ENCODE measurements at regions not wholly inside any gene's neighbourhood (a gene's known extent, or its start where the extent isn't known, plus 50 kb on each side); places are given as distances from the start of the nearest gene placed in this dataset.

DNA sequence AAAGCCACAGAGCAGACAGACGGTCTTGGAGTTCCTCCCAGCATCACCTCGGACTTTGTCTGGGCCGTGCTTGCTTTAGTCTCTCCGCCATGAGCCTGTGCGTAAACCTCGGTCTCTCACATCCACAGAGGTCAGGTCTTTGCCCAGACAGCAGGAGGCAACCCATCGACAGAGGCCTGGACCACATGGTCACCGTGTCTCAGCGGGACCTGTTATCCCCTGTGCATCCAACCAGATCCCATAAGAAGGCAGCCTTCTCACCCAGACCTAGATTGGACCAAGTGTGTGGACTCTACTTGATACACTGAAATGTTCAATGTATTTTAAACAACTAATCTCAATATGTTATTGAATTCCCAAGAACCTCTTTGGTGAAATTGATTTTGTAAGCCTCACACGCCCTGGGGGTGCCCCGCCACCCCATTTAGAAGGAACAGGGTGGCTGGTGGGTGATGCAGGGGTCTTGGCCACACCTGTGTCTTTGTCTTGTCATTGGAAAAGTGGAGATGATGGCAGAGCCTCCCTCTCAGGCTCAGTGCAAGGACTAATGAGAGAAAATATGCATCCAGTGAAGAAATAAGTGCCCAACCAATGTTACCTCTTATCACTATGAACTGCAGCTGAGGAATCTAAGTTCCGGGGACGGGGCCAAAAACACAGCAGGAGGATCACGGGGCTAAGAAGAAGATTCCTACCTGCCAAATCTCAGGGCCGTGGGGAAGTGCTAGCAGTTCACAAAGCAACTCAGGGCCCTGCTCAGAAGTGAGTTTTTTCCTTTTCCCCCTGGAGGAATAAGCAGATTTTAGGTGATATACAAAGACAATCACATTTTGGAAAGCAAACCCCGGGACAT is 101.6 kb upstream of the BACE2 start:
- Histone ChIP-seq H3K4me3 (ENCODE audit: low read depth, low read length) (no peak overlapping the region), H3K9ac (ENCODE audit: low read depth, low read length) (no peak overlapping the region), H3K4me1 (ENCODE audit: control insufficient read depth, insufficient read depth, low read length) (peaks cover 17% of the 10 kb centered on the region), H3K27me3 (ENCODE audit: control insufficient read depth, insufficient read depth, low read length) (peaks cover 7% of the 10 kb centered on the region; the same call in 1 of the 2 replicates), H3K27ac (ENCODE audit: low read depth, low read length) (no peak overlapping the region), H3K9me3 (ENCODE audit: control insufficient read depth, insufficient read depth, low read length) (no peaks in the 10 kb centered on the region), H3K36me3 (ENCODE audit: control insufficient read depth, insufficient read depth, low read length) (no peaks in the 10 kb centered on the region)

GRCh38 chr21:41067709-41068108 is 100.3 kb upstream of the BACE2 start:
- peaks cover 7% of the 10 kb centered on the region; the same call in 1 of the 2 replicates for H3K27me3 ChIP-seq (ENCODE audit: control insufficient read depth, insufficient read depth, low read length)
- no peak overlapping the region for H3K27ac ChIP-seq (ENCODE audit: low read depth, low read length)
- H3K4me1 ChIP-seq (ENCODE audit: control insufficient read depth, insufficient read depth, low read length) = peaks cover 17% of the 10 kb centered on the region
- no peak overlapping the region for H3K4me3 ChIP-seq (ENCODE audit: low read depth, low read length)
- H3K9ac ChIP-seq (ENCODE audit: low read depth, low read length) = no peak overlapping the region
- no peaks in the 10 kb centered on the region for H3K36me3 ChIP-seq (ENCODE audit: control insufficient read depth, insufficient read depth, low read length)
- H3K9me3 ChIP-seq (ENCODE audit: control insufficient read depth, insufficient read depth, low read length) = no peaks in the 10 kb centered on the region

DNA sequence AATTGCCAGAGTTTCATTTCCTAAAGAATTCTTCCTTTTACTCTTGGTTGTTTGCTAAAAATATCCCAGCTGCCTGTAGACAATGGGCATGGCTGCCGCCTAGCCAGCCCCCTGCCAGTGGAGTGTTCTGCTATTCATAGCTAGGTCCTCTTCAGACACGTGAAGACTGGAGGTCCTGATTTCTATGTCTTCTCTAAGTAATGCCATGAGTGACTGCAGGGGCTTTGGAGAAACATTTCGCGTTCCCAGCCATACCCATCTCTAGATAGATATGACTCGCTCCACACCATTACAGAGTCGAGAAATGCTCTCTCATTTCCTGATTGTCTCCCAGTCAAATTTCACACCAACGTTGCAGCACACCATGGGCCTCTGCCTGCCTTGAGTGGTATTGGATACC is 99.5 kb upstream of the BACE2 start:
- H3K4me3 ChIP-seq (ENCODE audit: low read depth, low read length) = peak overlapping the region; percentile 21
- H3K27ac ChIP-seq (ENCODE audit: low read depth, low read length) = no peak overlapping the region
- no peak overlapping the region for H3K9ac ChIP-seq (ENCODE audit: low read depth, low read length)
- peaks cover 7% of the 10 kb centered on the region; the same call in 1 of the 2 replicates for H3K27me3 ChIP-seq (ENCODE audit: control insufficient read depth, insufficient read depth, low read length)
- peaks cover 17% of the 10 kb centered on the region for H3K4me1 ChIP-seq (ENCODE audit: control insufficient read depth, insufficient read depth, low read length)
- no peaks in the 10 kb centered on the region for H3K9me3 ChIP-seq (ENCODE audit: control insufficient read depth, insufficient read depth, low read length)
- H3K36me3 ChIP-seq (ENCODE audit: control insufficient read depth, insufficient read depth, low read length) = no peaks in the 10 kb centered on the region

GRCh38 chr21:41068967-41069642 is 98.9 kb upstream of the BACE2 start:
- Histone ChIP-seq H3K9ac (ENCODE audit: low read depth, low read length) (no peak overlapping the region), H3K27me3 (ENCODE audit: control insufficient read depth, insufficient read depth, low read length) (peaks cover 7% of the 10 kb centered on the region; the same call in 1 of the 2 replicates), H3K4me3 (ENCODE audit: low read depth, low read length) (peak overlapping the region; percentile 21), H3K9me3 (ENCODE audit: control insufficient read depth, insufficient read depth, low read length) (no peaks in the 10 kb centered on the region), H3K4me1 (ENCODE audit: control insufficient read depth, insufficient read depth, low read length) (peaks cover 11% of the 10 kb centered on the region), H3K27ac (ENCODE audit: low read depth, low read length) (no peak overlapping the region), H3K36me3 (ENCODE audit: control insufficient read depth, insufficient read depth, low read length) (no peaks in the 10 kb centered on the region)

DNA sequence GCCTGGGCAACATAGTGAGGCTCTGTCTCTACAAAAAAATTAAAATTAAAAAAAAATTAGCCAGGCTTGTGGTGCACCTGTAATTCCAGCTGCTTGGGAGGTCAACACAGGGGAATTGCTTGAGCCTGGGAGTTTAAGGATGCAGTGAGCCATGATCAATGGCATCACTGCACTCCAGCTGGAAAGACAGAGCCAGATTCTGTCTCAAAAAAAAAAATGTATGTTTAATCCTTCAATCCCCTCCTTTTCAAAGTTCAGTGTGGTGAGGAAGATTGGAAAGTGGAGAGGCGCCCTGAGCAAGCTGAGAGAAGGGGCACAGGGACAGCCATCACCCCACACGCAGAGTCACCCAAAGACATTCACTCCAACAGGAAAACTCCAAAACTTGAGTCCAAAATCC is 97.7 kb upstream of the BACE2 start:
- no peak overlapping the region for H3K4me3 ChIP-seq (ENCODE audit: low read depth, low read length)
- no peaks in the 10 kb centered on the region for H3K9me3 ChIP-seq (ENCODE audit: control insufficient read depth, insufficient read depth, low read length)
- H3K4me1 ChIP-seq (ENCODE audit: control insufficient read depth, insufficient read depth, low read length) = peaks cover 6% of the 10 kb centered on the region; the same call in 1 of the 2 replicates
- no peak overlapping the region for H3K9ac ChIP-seq (ENCODE audit: low read depth, low read length)
- no peaks in the 10 kb centered on the region for H3K36me3 ChIP-seq (ENCODE audit: control insufficient read depth, insufficient read depth, low read length)
- no peak overlapping the region for H3K27ac ChIP-seq (ENCODE audit: low read depth, low read length)
- H3K27me3 ChIP-seq (ENCODE audit: control insufficient read depth, insufficient read depth, low read length) = peaks cover 7% of the 10 kb centered on the region; the same call in 1 of the 2 replicates

- Histone ChIP-seq H3K36me3 (ENCODE audit: control insufficient read depth, insufficient read depth, low read length) (no peaks in the 10 kb centered on the region), H3K27ac (ENCODE audit: low read depth, low read length) (no peak overlapping the region), H3K9ac (ENCODE audit: low read depth, low read length) (no peak overlapping the region), H3K4me1 (ENCODE audit: control insufficient read depth, insufficient read depth, low read length) (peaks cover 6% of the 10 kb centered on the region; the same call in 1 of the 2 replicates), H3K27me3 (ENCODE audit: control insufficient read depth, insufficient read depth, low read length) (peaks cover 7% of the 10 kb centered on the region; the same call in 1 of the 2 replicates), H3K4me3 (ENCODE audit: low read depth, low read length) (no peak overlapping the region), H3K9me3 (ENCODE audit: control insufficient read depth, insufficient read depth, low read length) (no peaks in the 10 kb centered on the region)
Observed at GRCh38 chr21:41071258-41072171, 96.4 kb upstream of the BACE2 start.

DNA sequence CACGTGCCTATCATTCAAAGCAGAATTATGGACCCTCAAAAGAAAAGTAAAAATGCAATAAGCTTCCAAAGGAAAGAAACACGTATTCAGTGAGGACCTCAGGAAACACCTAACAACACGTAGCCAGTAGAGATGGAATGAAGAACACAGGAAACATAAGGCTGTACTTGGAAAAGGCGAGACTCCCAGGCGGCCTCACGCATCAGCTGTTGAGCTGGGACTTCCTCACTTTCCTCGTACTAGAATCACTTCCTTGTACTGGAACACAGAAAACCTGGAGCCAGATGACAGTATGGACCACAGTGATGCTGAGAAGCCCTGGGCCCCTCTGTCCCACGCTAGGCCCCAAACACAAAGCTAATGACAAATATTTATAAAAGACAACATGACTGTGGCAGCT is 94.4 kb upstream of the BACE2 start:
- no peak overlapping the region for H3K4me3 ChIP-seq (ENCODE audit: low read depth, low read length)
- peaks cover 3% of the 10 kb centered on the region; the same call in 1 of the 2 replicates for H3K27me3 ChIP-seq (ENCODE audit: control insufficient read depth, insufficient read depth, low read length)
- peaks cover 3% of the 10 kb centered on the region; the same call in 1 of the 2 replicates for H3K4me1 ChIP-seq (ENCODE audit: control insufficient read depth, insufficient read depth, low read length)
- H3K9me3 ChIP-seq (ENCODE audit: control insufficient read depth, insufficient read depth, low read length) = no peaks in the 10 kb centered on the region
- H3K36me3 ChIP-seq (ENCODE audit: control insufficient read depth, insufficient read depth, low read length) = no peaks in the 10 kb centered on the region
- no peak overlapping the region for H3K27ac ChIP-seq (ENCODE audit: low read depth, low read length)
- H3K9ac ChIP-seq (ENCODE audit: low read depth, low read length) = no peak overlapping the region

DNA sequence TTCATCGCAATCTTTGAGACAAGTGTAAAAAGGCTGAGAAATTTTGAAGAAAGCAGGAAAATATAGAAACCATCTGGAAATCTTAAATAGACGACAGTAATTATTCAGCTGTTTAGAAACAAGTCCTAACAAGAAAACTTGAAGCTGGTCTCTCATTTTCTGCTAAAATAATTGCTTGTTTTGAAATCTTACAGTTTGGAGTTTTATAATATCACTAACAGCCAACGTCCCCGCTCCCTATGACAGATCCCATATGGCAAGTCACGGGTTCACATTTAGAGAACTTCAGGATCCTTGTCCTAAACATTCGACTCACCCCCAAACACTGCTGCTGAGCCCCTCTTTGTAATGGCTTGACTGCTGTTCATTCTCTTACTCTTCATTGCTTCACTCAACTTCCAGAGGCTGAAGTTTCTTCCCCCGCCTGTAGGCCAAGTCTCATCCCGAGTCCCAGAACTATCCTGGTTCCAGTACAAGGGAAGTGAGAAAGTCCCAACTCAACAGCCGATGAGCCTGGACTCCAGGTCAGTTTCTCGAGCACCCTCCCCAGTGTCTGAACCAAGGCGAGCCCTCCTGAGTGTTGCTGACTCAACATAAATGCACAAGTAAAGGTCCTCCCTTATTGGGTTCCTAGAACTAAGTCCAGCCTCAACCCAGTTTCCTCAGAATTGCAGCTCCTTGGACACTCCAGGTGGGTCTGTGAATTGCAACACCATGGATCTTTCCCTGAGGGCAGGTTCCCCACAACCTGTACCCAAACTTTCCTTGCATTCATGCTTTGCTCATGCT is 93.4 kb upstream of the BACE2 start:
- Histone ChIP-seq H3K36me3 (ENCODE audit: control insufficient read depth, insufficient read depth, low read length) (no peaks in the 10 kb centered on the region), H3K9me3 (ENCODE audit: control insufficient read depth, insufficient read depth, low read length) (no peaks in the 10 kb centered on the region), H3K27me3 (ENCODE audit: control insufficient read depth, insufficient read depth, low read length) (no peaks in the 10 kb centered on the region), H3K27ac (ENCODE audit: low read depth, low read length) (no peak overlapping the region), H3K9ac (ENCODE audit: low read depth, low read length) (no peak overlapping the region), H3K4me3 (ENCODE audit: low read depth, low read length) (no peak overlapping the region), H3K4me1 (ENCODE audit: control insufficient read depth, insufficient read depth, low read length) (no peaks in the 10 kb centered on the region)

DNA sequence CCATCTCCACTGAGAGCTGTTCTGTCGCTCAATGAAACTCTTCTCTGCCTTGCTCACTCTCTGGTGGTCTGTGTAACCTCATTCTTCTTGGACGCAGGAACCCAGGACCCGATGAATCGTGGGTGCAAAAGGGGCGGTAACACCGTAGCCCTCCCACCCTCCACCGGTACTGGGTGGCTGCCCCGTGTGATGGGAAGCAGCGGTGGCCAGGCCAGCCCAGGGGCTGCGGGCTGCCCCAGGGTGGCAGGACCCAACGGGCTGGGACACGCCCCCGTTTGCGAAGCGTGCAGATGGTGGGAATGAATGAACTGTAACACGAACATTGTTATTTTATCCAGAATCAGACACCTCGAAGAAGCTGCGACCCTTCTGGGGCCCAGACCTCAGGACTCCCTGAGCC is 92.3 kb upstream of the BACE2 start:
- H3K9ac ChIP-seq (ENCODE audit: low read depth, low read length) = no peak overlapping the region

DNA sequence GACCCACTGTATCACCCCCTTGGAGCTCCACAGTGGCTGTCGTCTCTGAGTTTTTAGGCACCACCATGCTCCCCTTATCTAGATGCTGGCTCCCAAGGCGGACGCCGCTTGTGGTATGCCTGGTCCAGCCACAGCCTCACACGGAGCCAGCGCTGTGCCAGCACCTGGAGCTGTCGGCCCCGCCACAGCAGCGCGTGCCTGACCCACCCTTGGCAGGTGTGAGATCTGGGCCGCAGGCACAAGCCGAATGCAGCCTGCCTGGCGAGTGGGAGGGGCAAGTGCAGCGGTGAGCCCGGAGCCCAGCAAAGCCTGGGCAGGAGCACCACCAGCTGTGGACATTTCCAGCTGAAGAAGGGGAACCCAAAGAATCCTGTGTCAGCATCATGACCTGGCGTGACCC is 91.9 kb upstream of the BACE2 start:
- Histone ChIP-seq H3K27ac (ENCODE audit: low read depth, low read length) (no peak overlapping the region), H3K27me3 (ENCODE audit: control insufficient read depth, insufficient read depth, low read length) (no peaks in the 10 kb centered on the region), H3K9me3 (ENCODE audit: control insufficient read depth, insufficient read depth, low read length) (no peaks in the 10 kb centered on the region), H3K9ac (ENCODE audit: low read depth, low read length) (no peak overlapping the region), H3K4me1 (ENCODE audit: control insufficient read depth, insufficient read depth, low read length) (no peaks in the 10 kb centered on the region), H3K4me3 (ENCODE audit: low read depth, low read length) (no peak overlapping the region), H3K36me3 (ENCODE audit: control insufficient read depth, insufficient read depth, low read length) (no peaks in the 10 kb centered on the region)

More for the DNA sequence above, 92.3 kb upstream of the BACE2 start:
- Histone ChIP-seq H3K4me1 (ENCODE audit: control insufficient read depth, insufficient read depth, low read length) (no peaks in the 10 kb centered on the region), H3K27me3 (ENCODE audit: control insufficient read depth, insufficient read depth, low read length) (no peaks in the 10 kb centered on the region), H3K27ac (ENCODE audit: low read depth, low read length) (no peak overlapping the region), H3K9me3 (ENCODE audit: control insufficient read depth, insufficient read depth, low read length) (no peaks in the 10 kb centered on the region), H3K4me3 (ENCODE audit: low read depth, low read length) (no peak overlapping the region), H3K36me3 (ENCODE audit: control insufficient read depth, insufficient read depth, low read length) (no peaks in the 10 kb centered on the region)
